Uterus (tissue), 2 donors: ENCODE measurements at regions not wholly inside any gene's neighbourhood (a gene's known extent, or its start where the extent isn't known, plus 50 kb on each side); places are given as distances from the start of the nearest gene placed in this dataset.

Experiments used
- POLR2A ChIP-seq, 2 donors: fragments of 450-650 bp; IDR thresholded peaks; one replicate each; pipeline ENCODE4 v1.6.1; 2016; ENCODE audit warnings: antibody characterized with exemption in 2 of 2, mild to moderate bottlenecking in 1 of 2, moderate library complexity in 1 of 2
- TF ChIP-seq, protein P1 (sequence below), 4 experiments: fragments of 200-600 bp in 2 of 4; fragments of 450-650 bp in 2 of 4; sonication (generic) in 2 of 4; IDR thresholded peaks; one replicate each; pipeline ENCODE4 v1.5.1; 2016 to 2019; ENCODE audit warnings: antibody characterized with exemption in 4 of 4, mild to moderate bottlenecking in 2 of 4, moderate library complexity in 1 of 4

- TF ChIP-seq, protein P1, sequence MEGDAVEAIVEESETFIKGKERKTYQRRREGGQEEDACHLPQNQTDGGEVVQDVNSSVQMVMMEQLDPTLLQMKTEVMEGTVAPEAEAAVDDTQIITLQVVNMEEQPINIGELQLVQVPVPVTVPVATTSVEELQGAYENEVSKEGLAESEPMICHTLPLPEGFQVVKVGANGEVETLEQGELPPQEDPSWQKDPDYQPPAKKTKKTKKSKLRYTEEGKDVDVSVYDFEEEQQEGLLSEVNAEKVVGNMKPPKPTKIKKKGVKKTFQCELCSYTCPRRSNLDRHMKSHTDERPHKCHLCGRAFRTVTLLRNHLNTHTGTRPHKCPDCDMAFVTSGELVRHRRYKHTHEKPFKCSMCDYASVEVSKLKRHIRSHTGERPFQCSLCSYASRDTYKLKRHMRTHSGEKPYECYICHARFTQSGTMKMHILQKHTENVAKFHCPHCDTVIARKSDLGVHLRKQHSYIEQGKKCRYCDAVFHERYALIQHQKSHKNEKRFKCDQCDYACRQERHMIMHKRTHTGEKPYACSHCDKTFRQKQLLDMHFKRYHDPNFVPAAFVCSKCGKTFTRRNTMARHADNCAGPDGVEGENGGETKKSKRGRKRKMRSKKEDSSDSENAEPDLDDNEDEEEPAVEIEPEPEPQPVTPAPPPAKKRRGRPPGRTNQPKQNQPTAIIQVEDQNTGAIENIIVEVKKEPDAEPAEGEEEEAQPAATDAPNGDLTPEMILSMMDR (IDR thresholded peaks at IDR 0.05): no peak
- no peak for TF ChIP-seq POLR2A (IDR thresholded peaks at IDR 0.05)
Measured at GRCh38 chr4:59381591-59381990, 1818.5 kb upstream of the ADGRL3 start.
